G401 (cell line): ENCODE measurements at regions not wholly inside any gene's neighbourhood (a gene's known extent, or its start where the extent isn't known, plus 50 kb on each side); places are given as distances from the start of the nearest gene placed in this dataset.

Experiments used
- DNase-seq: peaks from one replicate; pipeline ENCODE4 v3.0.0-alpha.2; 2015; ENCODE audit warnings: low spot score
- in situ Hi-C: cut with HindIII; loops from 2 replicates; pipeline ENCODE4 v1.10.0; 2016; ENCODE audit warnings: low sequenced_read_pairs, mixed read lengths

- in situ Hi-C loops = loop anchor here (10.0 kb wide), 1 partner anchor 195 kb away; no protein-coding TSS in a partner anchor
Observed at GRCh38 chr18:79579807-79580497, 99.7 kb upstream of the CTDP1 start.

DNA sequence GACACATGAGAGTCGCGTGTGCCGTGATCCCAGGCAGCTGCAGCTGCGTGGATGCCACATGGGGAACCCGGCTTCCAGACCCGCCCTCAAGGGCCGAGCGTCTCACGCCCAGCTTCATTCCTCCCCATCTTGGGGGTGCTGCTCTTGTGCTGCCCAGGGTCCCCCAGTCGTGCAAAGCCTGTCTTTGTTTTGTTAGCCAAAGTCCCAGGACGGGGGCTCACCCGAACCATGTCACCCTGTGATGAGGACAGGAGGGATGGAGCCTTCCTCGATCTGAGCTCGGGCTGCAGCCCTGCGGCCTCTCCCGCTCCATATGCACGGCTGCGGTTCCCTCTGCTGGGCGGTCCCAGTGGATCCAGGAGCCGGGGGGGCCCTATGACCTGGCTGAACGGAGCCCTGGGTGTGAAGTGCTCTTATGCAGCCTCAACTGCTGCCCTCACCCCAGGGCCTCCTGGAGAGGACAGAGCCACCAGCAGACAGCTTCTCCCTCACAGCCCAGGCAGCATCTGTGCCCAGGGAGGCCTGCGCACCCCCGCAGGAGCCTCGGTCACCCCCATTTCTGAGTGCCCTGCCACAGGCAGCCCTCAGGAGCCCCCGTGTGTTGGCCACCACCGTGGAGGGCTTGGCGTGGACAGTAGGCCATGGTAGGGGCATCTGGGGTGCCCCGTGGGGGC is 99.0 kb upstream of the CTDP1 start:
- DNase-seq = no peak
- in situ Hi-C loops = loop anchor here (10.0 kb wide), 1 partner anchor 196 kb away; no protein-coding TSS in a partner anchor

More at GRCh38 chr18:79579807-79580497, 99.7 kb upstream of the CTDP1 start:
- DNase-seq = no peak

GRCh38 chr18:79581406-79581805 is 98.2 kb upstream of the CTDP1 start:
- in situ Hi-C loops = loop anchor here (10.0 kb wide), 1 partner anchor 197 kb away; no protein-coding TSS in a partner anchor
- no peak for DNase-seq

GRCh38 chr18:79581911-79582310 is 97.7 kb upstream of the CTDP1 start:
- no peak for DNase-seq
- in situ Hi-C loops = loop anchor here (10.0 kb wide), 1 partner anchor 197 kb away; no protein-coding TSS in a partner anchor

DNA sequence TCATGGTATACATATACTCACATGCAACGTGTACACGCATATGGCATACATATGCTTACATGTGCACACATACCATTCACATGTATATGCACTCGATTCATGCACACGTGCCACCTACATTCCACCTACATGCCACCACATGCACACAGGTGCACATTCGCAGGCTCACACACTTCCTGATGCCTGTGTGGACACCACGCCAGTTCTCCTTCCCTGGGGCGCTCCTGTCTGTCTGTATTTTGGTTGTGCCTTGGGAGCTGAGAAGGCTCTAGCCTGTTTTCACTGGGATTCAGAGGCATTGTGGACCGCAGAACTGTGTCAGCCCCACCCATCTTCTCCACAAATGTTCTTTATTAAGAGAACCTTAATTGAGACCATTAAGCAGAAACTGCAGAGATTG is 96.6 kb upstream of the CTDP1 start:
- no peak for DNase-seq
- in situ Hi-C loops = loop anchor here (10.0 kb wide), 1 partner anchor 198 kb away; no protein-coding TSS in a partner anchor

DNA sequence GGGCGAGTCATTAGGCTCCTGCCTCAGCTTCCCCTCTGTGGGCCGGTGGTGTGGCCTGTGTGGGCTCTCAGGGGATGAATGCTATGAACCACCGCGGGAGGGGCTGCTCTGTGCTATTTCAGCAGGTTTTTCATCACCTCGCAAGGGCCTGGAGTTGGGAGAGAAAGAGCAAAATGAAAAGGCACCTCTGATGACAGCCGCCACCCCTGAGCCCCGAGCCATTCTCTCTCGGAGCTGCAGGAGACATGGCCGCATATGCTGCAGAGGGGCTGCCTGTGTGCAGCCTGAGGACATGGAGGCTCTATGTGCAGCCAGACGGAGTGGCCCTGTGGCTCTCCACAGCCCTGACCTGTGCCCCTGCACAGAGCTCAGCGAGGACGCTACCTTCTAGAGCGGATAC is 96.2 kb upstream of the CTDP1 start:
- DNase-seq = no peak
- in situ Hi-C loops = loop anchor here (10.0 kb wide), 1 partner anchor 199 kb away; no protein-coding TSS in a partner anchor

GRCh38 chr18:79583984-79584401 is 95.6 kb upstream of the CTDP1 start:
- in situ Hi-C loops = loop anchor here (10.0 kb wide), 1 partner anchor 199 kb away; no protein-coding TSS in a partner anchor
- DNase-seq = no peak

DNA sequence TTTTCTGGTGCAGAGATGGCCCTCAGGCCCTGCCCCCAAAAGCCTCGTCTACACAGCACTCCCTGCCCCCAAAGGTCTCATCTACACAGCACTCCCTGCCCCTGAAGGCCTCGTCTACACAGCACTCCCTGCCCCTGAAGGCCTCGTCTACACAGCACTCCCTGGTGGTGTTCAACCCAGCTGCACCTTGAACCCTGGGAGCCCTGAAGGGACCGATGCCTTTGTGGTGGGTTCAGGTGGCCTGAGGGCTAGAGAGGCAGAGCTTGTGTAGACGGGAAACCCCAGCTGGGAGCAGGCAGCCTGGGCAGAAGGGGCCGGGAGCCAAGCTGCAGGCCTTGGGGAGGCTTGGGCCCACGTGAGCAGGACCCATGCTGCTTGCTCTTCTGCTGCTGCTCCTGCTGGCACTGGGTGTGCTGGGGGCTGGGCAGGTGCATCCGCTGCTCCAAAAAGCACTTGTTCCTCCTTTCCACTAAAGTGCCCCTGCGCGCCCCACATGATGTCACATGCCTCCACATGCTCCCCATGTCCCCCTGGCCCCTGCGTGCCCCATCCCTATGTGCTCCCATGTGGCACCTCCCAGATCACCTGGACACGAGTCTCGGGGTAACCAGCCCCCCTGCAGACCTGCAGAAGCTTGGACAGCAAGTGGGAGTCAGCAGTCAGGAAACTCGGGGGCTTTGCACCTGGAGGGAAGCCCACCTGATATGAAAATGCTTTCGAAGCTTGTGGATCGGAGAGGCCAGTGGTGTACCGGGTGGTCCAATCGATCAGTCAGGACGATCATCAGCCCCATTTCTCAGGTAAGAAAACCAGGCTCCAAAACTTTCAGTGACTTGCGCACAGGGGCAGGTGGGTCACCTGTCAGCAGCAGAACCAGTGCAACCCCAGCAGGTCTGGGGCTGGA is 94.9 kb upstream of the CTDP1 start:
- DNase-seq = no peak
- in situ Hi-C loops = loop anchor here (5.0 to 10.0 kb wide), 2 partner anchors 47 to 200 kb away; no protein-coding TSS in a partner anchor

- no peak for DNase-seq
Observed at GRCh38 chr18:79585395-79586370, 93.9 kb upstream of the CTDP1 start.

DNA sequence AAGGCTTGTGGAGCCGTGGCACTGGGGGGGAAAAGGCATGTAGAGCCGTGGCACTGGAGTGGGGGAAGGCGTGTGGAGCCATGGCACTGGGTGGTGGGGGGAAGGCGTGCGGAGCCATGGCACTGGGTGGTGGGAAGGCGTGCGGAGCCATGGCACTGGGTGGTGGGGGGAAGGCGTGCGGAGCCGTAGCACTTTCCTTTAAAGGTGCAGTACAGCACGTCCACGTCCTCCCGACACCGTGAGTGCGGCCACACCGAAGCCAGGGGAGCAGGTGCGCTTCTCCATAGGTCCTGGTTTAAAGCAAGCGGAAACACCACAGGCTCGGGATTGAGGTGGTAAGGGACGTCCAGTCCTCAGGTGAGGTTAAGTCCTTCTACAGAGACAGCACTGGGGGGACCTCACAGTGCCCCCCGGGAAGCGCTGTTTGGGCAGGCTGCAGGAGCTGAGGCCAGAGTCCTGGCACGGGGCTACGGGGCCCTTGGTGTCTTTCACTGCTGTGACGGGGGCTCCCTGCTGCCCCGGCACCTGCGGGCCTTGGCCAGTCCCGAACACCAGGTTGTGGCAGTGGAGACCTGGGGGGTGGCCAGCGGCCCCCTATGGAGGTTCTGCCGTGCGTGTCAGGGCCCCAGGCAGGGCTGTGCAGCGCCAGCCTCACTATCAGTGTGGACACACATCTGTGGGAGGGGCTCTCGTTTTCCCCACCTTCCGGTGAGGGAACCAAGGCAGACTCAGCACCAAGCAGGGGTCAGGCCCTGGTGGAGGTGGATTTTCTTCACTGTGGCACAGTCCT is 93.0 kb upstream of the CTDP1 start:
- in situ Hi-C loops = loop anchor here (5.0 to 10.0 kb wide), 2 partner anchors 49 to 202 kb away; no protein-coding TSS in a partner anchor
- DNase-seq = no peak

More at GRCh38 chr18:79585395-79586370, 93.9 kb upstream of the CTDP1 start:
- in situ Hi-C loops = loop anchor here (5.0 to 10.0 kb wide), 2 partner anchors 48 to 201 kb away; no protein-coding TSS in a partner anchor

DNA sequence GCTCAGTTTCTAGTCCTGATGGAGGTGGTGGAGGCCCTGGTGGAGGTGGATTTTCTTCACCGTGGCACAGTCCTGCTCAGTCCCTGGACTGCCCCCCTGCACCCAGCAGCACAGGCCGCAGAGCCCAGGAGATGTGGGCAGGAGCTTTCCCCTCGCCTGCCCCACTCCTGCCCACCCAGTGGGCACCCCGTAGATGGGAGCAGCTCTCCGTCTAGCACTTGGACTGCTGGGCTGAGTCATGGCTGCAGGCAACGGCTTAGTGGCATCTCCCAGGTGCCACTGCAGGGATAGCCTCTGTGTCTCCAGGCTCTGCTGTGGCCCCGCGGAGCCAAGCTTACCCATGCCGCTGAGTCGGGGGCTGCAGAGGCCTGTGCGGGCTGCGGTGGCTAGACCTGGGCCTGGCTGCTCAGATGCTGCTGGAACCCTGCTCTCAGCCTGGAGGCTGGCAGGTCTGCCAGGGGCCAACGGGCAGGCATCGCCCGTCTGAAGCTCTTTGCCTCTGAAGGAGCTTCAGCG is 92.3 kb upstream of the CTDP1 start:
- DNase-seq = no peak
- in situ Hi-C loops = loop anchor here (5.0 to 10.0 kb wide), 2 partner anchors 50 to 202 kb away; no protein-coding TSS in a partner anchor

DNA sequence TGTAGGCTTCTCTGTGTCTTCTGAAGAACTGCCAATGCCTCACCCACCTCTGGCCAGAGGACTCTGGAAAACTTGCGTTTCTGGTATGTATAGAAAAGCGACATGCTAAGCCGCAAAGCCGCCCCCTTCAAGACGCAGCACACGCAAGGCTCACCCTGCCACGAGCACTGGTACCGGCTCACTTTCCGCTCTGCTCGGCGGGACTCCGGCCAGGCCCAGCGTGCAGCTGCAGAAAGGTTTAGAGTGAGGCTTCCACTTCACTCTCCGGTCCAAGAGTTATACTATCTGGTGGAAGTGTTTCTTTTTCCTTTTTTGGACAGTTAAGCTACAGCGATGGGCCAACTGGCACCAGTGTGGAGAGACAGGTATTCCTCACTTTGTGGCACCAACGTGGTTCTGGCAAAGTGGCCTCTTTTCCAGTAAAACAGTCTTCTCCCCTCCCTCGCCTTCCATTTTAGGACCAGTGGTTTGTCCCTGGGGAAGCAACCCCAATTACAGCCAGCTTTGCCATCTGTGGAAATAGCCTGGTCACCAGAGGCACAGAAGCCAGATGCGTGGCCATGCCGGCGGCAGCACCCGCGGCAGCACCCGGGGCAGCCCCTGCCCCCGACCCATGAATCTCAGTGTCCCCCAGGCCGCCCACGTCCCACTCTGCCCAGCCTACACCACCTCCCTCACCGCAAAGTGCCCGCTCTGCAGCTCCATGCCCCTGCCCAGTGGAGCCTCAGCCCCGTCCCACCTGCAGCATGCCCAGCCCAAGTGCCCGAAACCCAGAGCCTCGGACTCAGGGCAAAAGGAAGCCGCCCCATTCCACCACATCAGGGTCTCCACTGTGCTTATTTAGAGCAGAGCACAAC is 91.6 kb upstream of the CTDP1 start:
- DNase-seq = no peak
- in situ Hi-C loops = loop anchor here (5.0 to 10.0 kb wide), 2 partner anchors 51 to 203 kb away; no protein-coding TSS in a partner anchor

GRCh38 chr18:79588636-79589481 is 90.7 kb upstream of the CTDP1 start:
- DNase-seq = peak; percentile 11
- in situ Hi-C loops = loop anchor here (5.0 to 10.0 kb wide), 2 partner anchors 52 to 204 kb away; no protein-coding TSS in a partner anchor

GRCh38 chr18:79589601-79590091 is 90.0 kb upstream of the CTDP1 start:
- in situ Hi-C loops = loop anchor here (5.0 to 10.0 kb wide), 2 partner anchors 52 to 205 kb away; no protein-coding TSS in a partner anchor
- no peak for DNase-seq
